ENCODE measurements at regions not wholly inside any gene's neighbourhood (a gene's known extent, or its start where the extent isn't known, plus 50 kb on each side); places are given as distances from the start of the nearest gene placed in this dataset.

DNA sequence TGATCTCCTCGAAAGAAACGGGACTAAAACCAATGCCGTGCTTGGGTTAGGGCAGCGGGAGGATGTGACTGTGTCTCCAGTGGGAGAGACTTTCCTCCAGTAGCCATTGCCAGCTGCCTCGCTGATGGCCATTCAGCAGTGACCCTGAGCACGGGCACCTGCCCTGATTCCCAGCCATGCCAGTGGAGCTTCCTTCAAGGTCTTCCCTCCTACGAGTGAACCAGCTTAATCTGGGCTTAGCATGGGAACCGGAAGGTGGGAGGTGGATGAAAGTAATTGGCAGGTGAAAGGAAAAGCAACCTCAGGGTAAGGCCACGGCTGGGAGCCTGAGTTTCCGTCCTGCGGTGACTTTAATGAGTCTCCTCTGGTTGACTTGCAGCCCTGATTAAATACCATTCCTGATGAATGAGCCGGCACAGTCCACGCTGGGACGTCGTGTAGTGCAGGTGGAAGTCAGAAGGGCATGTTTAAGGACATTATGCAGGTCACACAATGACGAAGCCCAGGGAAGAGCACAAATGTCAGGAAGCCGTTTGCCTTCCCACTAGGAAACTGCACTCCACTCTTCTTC lies 813.5 kb downstream of the QKI start:
- no peak overlapping the region for H3K4me3 ChIP-seq (replicated peaks; ENCODE audit: low read depth, low read length)
- DNase-seq (ENCODE audit: low read depth) = no peak
- no peak for TF ChIP-seq CTCF (IDR thresholded peaks at IDR 0.05; ENCODE audit: low read length, missing control alignments)

GRCh38 chr6:164216839-164217238 lies 802.3 kb downstream of the QKI start:
- TF ChIP-seq CTCF (IDR thresholded peaks at IDR 0.05; ENCODE audit: low read length, missing control alignments) = no peak
- no peak overlapping the region for H3K4me3 ChIP-seq (replicated peaks; ENCODE audit: low read depth, low read length)
- DNase-seq (ENCODE audit: low read depth) = no peak

GRCh38 chr6:164216368-164216767 lies 801.9 kb downstream of the QKI start:
- TF ChIP-seq CTCF (IDR thresholded peaks at IDR 0.05; ENCODE audit: low read length, missing control alignments) = no peak

DNA sequence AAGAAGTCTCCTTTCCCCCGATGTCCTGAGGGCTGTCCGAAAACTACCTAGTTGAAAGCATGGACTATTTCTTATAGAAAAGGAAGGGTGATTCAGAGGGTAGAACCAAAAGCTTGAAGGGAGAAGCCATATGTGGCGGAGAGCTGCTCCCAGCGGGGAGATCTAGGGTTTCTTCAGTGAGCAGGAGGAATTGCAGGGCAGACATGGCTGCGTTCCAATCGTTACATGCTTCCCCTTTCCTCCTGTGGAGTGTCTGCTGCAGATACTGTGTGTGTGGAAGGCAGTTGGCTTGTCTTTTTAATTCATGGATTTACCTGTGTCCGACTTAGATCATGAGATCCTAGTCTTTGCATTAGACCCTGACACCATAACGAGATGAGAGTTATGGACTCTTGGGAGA lies 799.5 kb downstream of the QKI start:
- no peak for TF ChIP-seq CTCF (IDR thresholded peaks at IDR 0.05; ENCODE audit: low read length, missing control alignments)
- DNase-seq (ENCODE audit: low read depth) = no peak
- no peak overlapping the region for H3K4me3 ChIP-seq (replicated peaks; ENCODE audit: low read depth, low read length)

More at GRCh38 chr6:164216368-164216767, 801.9 kb downstream of the QKI start:
- H3K4me3 ChIP-seq (replicated peaks; ENCODE audit: low read depth, low read length) = no peak overlapping the region
- no peak for DNase-seq (ENCODE audit: low read depth)

DNA sequence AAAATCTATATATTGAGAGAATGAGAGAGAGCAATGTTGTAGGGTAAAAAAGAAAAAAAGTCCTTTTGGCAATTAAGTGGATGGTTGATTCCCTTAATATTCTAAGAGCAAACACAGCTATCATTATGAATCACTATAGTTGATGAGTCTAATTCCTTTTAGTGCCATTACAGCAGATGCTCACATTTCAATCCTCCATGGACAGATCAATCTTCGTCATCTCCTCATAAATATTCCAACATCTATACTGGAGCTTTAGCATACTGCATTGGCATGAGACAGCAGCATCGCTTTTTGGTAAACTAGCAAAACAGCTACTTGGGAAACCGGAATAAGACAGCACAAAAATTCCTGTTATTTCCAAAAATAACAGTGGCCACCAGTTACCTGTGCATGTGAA lies 796.7 kb downstream of the QKI start:
- DNase-seq (ENCODE audit: low read depth) = no peak
- no peak overlapping the region for H3K4me3 ChIP-seq (replicated peaks; ENCODE audit: low read depth, low read length)
- TF ChIP-seq CTCF (IDR thresholded peaks at IDR 0.05; ENCODE audit: low read length, missing control alignments) = no peak

DNA sequence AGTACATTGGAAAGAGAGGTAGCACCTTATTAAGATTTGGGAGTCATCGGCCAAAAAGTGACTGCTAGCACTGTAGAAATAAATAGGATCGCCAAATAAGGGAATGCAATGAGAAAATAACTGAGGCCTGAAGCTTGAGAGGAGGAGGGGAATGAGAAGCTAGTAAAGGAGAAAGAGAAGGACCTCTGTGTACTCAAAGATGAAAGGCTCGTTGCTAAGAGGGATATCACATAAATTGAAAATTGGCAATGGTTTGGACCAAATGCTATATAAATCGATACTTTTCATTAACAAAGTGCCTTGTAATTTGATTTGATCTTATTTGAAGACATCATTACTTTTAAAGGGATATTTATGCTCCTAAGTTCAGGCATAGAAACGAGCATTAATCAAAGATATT lies 796.3 kb downstream of the QKI start:
- TF ChIP-seq CTCF (IDR thresholded peaks at IDR 0.05; ENCODE audit: low read length, missing control alignments) = no peak
- DNase-seq (ENCODE audit: low read depth) = no peak
- no peak overlapping the region for H3K4me3 ChIP-seq (replicated peaks; ENCODE audit: low read depth, low read length)

DNA sequence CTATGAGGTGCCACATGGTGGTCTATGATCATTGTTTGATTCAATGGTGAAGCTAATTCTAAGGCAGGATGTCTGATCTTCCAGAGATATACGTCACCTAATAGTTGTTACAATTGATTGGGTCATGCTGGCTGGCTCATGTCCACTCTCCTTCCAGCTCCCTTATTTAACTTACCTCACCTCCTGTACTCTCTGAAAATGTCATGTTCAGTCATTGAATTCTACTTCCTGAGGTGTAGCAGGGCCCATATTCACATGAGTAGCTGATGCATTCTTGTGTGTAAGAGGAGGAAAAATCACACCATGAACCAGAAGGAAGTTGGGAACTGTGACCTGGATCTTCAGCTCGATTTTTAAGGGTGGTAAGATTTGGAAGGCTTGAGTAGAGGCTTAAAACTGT lies 795.8 kb downstream of the QKI start:
- no peak for DNase-seq (ENCODE audit: low read depth)
- no peak overlapping the region for H3K4me3 ChIP-seq (replicated peaks; ENCODE audit: low read depth, low read length)
- no peak for TF ChIP-seq CTCF (IDR thresholded peaks at IDR 0.05; ENCODE audit: low read length, missing control alignments)
